ENCODE measurements at regions not wholly inside any gene's neighbourhood (a gene's known extent, or its start where the extent isn't known, plus 50 kb on each side); places are given as distances from the start of the nearest gene placed in this dataset.

DNA sequence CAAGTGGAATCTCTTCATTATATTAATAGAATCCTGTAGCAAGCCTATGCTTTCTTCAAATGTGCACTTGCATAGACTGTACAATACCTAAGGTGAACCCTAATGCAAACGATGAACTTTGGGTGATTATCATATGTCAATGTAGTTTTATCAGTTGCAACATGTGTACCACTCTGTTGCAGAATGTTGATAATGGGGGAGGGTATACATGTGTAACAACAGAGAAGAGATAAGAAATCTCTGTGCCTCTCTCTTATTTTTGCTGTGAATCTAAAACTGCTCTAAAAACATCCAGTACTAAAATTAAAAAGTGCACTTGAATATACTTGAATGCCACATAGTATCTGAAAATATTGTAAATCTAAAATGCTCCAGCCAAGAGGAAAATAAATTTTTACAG, 820.8 kb upstream of the MIR17HG start:
- no peak for DNase-seq

DNA sequence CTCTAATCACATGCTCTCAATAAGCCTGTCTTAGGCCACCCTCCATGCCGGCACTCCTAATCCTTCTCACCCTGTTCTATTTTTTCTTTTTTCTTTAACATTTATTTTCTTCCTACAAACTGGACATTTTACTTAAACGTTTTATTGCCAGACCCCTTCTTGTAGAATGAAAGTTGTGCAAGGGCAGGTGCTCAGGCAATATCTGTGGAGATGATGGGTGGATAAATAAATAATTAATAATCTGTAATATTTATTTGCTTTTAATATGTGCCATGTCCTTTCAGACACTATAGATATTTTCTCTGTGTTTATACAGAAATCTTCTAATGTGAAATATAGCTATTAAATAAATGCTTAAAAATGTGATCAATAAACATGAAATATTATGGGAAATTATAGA, 815.7 kb upstream of the MIR17HG start:
- DNase-seq, result no peak

DNA sequence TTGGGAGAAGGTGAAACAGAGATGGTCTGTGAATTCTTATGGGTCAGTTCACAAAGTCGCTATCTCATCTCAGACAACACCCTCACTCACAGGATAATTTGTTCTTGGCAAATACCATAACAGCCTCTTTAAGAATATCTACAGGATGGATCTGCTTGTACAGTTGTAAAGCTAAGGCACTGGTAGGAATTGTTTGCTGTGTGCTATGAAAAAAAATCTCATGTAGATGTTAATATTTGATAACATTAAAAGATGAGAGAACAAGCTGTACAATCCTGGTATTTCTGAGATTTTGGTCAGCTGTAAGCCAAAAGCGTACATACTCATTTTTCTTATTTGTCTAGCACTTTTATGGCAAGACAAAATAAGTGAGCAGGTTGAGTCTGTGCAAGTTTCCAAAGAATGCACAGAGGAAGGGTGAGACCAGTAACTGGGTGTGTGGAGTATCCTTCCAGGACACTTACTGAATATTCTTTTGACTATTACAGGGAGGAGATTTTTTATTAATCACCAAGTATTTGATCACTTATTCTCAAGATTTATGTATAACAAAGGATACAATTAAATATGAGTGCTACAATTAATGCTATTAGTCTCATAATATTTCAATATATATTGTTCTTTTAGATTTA, 814.5 kb upstream of the MIR17HG start:
- no peak for DNase-seq

DNA sequence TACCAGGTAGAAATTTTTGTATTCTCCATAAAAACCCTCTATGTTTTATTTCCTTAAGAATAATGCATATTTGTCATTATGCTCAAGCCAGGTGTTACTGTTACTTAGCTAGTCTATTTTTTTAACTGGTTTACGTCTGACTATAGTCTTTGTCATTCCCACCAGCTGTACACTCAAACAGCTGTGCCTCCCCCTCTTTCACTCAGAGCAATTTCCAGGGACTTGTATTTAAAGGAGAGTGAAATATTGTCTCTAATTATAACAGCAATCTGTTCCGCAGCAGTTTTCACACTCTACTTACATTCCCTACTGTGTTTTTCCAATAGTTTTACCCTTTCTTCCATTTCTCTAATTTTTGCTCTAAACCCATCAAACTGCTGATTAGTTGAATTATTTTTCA, 813.6 kb upstream of the MIR17HG start:
- DNase-seq, result no peak

DNA sequence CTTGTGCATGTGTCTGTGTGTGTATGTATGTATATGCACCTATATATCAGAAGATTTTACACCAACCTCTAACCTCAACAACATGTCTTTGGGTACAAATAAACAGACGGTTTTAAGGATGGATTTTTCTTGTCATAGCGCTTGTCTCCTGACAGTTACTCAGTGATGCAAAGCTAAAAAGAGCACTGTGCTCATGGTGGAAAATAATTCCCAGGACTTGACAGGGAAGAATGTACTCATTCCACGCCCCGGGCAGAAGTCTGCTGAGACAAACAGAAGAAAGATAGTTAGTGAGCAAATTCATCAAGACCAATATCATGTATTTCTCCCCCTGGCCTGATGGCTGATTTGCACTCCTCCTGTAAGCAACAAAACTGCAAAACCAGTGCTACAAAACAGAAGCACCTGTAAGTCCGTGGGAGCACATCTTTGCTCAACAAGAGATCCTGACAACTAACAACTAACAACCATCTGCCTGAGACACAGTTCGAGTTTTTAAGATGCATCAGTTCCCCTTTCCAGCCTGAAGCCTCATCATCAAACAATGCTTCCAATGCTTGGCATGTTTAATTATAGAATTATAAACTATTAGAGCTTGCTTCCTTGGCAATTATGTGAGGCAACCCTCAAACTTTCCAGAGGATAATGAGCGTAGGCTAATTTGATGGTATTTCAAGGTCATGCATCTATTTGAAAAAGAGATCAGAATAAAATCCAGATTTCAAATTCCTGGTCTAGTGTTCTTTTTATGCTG, 812.7 kb upstream of the MIR17HG start:
- DNase-seq, result no peak

DNA sequence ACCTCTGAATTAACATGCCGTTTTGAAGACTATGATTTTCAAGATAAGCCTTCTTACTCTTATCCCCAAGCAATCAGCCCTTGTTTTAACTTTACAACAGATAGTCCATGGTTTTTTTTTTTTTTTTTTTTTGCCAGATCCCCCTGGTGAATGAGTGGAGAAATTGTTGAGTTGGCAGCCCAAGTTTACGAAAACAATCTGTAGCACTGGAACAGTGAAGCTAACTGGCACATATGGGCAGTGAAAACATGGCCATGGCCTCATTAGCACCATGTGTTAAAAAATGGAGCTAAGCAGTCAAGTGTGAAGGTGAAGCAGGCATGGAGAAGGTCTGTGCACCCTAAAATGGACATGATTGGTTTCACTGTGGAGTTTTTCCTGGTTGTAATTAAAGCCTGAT, 812.1 kb upstream of the MIR17HG start:
- DNase-seq, result no peak

DNA sequence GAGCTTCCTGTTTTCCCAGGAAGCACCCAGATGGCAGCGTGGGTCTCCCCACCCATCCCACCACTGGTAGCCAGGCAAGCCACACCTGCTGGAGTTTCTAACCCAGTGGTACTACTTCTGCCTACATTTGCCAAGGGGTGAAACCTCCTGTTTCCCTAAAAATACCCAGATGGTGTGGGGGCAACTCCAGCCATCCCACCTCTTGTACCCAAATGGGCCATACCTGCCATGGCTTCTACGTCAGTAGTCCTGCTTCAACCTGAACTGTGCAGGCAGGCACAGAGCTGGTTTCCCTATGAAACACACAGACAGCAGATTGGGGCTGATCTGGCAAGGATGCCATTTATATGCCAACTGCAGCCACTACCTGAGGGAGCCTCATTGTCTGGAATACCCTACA, 809.4 kb upstream of the MIR17HG start:
- no peak for DNase-seq

DNA sequence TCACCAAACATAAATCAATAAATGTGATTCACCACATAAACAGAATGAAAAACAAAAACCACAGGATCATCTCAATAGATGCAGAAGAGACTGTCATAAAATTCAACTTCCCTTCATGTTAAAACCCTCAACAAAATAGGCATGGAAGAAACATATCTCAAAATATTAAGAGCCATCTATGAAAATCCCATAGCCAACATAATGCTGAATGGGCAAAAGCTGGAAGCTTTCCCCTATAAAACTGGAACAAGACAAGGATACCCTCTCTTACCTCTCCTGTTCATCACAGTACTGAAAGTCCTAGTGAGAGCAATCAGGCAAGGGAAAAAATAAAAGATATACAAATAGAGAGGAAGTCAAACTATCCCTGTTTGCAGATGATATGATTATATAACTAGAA, 806.1 kb upstream of the MIR17HG start:
- DNase-seq, result no peak

DNA sequence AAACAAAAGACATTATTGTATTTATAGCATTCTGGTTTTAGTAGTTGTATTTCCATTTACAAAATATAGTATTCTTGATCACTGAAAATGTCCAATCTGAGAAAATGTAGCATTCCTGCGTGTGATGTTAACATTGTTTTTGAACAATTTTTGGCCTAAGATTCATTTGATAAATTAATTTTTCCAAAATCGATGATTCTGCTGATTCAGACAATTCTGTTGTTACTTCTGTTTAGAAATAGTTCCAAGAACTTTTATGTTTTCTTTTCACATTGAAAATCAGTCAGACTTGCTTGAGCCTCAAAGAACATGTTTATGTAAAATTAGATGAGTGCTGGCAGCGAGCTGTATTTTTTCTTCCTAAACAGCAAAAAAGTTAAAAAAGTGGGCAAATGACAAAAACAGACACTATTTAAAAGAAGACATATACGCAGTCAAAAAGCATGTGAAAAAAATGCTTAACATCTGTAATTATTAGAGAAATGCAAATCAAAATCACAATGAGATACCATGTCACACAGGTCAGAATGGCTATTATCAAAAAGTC, 804.5 kb upstream of the MIR17HG start:
- DNase-seq, result no peak

DNA sequence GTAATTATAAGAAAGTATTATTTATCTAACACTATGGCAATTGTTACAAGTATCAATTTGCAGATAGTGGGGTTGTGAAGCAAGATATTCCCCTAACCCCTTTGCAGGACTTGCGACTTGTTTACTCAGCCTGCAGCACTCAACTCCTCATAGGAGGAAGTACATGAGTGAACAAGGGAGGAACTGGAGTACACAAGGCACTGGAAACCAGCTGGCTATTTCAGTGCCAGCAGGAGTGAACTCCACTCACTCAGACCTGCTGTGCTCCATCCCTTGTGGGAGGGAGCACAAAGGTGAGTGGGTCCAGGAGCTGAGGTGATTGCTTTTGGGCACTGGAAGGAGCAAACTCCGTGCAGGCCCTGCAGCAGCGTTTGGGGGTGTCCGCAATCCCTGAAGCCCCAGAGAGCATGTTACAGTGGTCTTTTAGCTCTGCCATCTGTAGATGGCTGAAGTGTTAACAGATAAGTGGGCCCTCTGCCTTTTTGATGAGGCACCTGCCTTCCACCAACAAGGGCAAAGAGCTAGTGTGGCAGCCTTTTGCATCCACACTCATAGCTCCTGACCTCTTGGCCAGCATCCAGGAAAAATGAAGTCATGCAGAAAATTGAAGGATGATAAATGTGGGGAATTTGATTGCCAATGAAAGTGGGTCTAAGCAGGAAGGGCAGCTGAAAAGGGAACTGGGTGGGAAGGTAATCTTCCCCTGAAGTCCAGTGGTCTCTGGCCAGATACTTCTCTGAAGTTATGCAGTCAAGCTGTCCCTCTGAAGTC, 802.2 kb upstream of the MIR17HG start:
- DNase-seq, result no peak

DNA sequence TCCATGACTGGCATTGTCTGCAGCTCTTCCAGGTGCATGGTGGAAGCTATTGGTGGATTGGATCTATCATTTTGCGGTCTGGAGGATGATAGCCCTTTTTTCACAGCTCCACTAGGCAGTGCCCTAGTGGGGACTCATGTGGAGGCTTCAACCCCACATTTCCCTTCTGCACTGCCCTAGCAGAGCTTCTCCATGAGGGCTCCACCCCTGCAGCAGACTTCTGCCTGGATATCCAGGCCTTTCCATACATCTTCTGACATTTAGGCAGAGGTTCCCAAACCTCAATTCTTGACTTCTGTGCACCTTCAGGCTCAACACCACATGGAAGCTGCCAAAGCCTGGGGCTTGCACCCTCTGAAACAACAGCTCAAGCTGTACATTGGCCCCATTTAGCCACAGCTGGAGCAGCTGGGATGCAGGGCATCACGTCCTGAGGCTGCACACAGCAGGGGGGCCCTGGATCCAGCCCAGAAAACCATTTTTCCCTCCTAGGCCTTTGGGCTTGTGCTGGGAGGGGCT, 800.2 kb upstream of the MIR17HG start:
- DNase-seq, result no peak

DNA sequence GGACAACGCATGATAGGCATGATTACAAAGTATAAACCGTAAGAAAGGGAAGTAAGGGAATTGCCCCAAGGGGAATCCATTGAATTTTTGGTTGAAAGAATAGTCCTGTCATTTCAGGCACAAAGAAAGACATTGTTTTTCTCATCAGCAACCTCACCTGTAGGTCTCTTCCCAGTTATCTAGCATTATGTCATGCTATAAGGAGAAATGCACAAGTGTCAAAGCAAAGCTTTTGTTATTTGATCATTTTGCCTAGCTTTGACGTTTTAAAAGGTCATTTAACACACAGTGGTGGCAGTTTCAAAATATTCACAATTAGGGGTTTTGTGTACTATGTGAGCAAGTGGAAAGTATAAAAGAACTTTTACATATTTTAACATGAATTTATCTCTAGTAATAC, 796.2 kb upstream of the MIR17HG start:
- no peak for DNase-seq

DNA sequence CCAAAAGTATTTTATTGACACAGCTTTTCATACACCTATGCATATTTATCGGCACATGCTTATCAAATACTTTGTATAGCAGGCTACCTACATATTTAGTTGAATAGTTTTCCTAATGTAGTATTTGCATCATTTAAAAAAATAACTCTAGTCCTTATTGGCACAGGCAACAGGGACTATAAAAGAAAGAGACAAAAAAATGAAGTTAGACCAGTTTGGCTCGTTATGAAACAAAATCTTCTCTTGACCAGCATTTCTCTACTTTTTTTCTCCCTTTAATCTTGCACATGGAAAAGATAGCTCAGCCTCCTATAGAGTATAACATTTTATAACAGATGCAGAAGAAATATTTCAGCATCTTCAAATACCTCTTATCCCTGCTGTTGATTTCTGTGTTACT, 794.8 kb upstream of the MIR17HG start:
- DNase-seq, result no peak

DNA sequence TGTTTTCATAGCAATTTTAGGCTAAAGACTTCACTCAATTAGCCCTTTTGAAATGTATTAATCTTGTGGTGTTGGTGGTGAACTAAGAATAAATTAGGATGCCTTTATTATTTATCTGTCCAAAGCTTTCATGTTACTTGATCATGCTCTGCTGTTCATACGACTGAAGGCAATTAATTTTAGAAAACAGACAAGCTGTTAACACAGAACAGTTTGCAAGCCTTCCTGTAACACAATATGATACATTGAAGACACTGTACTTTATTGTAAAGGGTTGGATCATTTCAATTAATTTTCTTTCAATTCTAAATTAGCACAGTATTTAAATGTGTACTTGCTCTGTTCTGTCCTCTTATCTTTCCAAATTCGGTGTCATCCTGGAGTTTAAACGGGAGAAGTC, 794.3 kb upstream of the MIR17HG start:
- no peak for DNase-seq

DNA sequence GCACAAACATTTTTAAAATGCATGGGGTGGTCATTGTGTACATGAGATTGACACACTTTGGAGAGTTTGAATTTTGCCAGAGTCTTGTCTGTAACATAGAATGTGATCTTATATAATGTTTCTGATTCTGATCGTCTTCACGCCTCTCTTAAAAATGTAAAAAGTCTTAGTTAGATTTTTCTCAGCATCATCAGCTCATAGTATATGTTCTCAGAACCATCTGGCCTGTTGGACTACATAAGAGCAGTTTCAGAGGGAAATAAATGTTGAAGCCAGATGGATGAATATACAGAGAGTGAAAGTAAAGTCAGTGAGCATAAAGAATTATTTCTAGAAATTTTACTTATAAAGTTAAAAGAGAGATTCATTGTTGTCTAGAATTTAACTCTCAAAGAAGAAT, 789.9 kb upstream of the MIR17HG start:
- DNase-seq, result no peak

DNA sequence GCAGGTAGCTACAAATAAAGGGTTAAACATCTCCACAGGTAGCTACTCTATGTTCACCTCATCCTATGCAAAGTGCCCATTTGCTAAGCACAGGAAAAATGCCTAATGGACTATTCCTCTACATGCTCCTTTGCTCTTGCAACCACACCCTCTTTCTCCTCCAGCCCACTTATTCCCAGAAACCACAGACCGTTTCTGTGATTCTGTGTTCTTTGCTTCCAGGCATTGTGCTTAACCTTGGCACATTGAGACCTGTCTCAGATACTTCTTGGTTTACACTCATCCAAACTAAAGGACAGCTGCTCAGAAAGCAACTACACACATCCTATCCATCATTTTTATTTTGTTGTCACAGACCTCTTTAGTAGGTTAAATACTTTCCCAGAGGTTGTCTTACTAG, 785.0 kb upstream of the MIR17HG start:
- DNase-seq, result no peak

DNA sequence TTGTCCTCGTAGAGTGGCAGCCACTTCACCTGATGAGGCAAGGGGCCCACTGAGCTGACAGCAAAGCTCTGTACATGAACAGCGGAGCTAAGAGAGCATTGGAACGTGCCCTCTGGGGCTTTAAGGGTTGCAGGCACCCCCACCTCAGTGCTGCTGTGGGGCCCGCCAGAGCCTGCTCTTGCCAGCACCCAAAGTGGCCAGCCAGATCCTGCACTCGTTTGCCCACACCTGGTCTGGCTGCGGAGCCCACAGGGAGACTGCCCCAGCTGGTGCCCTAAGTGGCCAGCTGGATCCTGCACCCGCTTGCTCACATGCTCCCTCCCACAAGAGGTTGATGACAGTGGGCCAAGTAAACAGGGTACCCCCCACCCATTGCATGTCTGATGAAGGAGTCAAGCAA, 783.4 kb upstream of the MIR17HG start:
- no peak for DNase-seq

DNA sequence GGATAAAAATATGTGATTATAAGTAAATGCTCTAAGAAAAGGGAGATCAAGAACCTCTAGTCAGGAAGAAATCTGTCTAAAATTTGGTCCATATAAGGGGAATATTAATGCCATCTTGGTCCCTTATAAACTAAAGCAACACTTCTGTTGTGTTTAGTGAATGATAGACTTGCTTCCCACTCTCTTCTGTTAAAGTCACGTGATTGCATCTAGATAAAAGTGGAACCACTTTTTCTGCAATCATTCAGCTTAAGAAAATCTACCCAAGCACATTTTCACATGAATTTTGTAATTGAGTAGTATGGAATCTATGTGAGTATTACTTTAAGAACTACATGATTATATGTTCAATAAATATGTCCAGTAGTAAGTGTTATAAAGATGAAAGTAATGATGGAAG, 782.9 kb upstream of the MIR17HG start:
- DNase-seq, result no peak

DNA sequence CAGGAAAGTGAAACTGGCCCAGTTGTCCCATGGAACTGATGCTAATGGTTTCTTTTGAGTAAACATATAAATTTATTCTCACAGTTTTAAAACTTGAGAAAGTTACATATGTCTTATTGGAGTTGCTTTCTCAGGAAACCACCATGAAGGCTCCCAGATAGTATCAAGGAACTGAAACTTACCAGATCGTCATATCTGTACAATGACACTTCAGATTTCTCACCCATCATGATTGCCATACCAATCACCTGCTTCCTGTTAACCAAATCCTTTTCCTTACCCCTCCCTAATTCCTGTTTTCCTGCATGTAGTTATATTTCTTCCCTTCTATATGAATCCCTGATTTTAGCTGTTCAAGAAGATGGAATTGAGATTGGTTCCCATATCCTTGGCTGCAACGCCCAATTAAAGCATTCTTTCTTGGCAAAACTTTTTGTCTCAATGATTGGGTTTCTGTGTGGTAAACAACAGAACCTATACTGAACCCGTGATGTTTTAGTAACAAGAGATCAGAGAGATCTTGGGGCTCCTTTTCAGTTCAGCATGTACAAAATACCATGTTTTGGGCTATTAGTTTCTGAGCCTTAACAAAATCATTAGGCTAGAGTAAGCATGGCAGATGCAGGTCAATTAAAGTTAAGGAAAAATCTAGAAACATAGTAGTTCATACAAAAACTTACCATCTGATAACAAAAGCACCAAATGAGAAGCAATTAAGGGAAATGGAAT, 781.3 kb upstream of the MIR17HG start:
- no peak for DNase-seq

DNA sequence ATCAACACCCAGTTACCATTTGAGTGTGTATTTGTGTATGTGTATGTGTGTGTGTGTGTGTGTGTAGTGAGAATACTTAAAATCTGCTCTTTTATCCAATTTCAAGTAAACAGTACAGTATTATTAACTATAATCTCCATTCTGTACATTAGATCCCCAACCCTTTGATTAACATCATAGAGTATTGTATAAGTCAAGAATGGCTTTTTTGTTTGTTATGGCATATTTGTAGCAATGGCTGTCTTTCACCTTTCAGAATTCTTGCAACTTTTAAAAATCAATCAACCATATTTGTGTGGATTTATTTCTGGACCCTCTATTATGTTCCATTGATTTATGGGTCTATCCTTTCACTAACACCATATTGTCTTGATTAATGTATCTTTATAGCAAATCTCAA, 779.3 kb upstream of the MIR17HG start:
- no peak for DNase-seq

DNA sequence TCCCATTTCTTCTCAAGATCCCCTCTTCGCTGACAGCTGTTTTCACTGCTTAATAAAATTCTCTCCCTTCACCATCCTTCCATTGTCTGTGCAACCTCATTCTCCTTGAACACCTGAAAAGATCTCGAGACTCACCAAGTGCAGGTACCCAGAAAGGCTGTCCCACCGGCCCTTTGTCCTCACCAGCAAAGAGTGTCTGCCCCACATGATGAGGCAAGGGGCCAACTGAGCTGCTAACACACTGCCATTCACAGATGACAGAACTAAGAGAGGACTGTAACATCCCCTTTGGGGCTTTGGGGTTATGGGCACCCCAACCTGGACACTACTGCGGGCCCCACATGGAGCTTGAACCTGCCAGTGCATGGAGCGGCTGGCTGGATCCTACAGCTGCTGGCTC, 771.4 kb upstream of the MIR17HG start:
- DNase-seq, result no peak

DNA sequence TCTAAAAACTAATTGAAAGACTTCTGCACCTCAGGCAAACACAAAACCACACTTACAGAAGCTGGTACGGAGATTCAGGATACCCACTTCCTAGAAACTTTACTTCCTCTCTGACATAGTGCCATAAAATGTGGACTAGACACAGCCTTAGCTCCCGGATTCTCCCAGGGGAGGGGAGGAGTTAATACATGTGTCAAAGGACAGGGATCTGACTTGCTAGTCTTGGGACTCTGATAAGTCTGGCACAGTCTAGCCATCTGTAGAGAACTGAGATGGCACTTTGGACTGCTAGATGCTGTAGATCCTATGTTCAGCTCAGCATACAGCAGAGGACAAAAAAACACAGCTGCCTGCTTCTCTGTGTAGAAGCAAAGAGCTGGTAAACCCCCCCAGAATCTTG, 769.8 kb upstream of the MIR17HG start:
- no peak for DNase-seq

DNA sequence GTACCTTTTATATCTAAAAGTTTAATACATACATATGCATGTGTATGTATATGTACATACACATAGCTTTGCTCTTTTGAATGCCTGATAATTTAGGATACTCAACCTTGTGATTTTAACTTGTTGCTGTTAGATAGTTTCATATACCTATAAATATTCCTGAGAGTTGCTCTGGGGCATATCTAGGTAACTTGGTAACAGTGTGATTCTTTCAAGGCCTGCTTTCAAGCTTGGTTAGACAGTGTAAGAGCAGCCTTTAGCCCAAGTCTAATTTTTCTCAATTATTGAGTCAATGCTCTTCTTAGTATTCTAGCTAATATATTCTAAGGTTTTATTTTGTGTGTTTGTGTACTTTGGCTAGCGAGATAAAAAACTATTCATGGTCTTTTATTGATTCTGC, 762.1 kb upstream of the MIR17HG start:
- DNase-seq, result no peak

All from right forelimb (tissue), 1 donor.